ENCODE measurements at regions not wholly inside any gene's neighbourhood (a gene's known extent, or its start where the extent isn't known, plus 50 kb on each side); places are given as distances from the start of the nearest gene placed in this dataset.

DNA sequence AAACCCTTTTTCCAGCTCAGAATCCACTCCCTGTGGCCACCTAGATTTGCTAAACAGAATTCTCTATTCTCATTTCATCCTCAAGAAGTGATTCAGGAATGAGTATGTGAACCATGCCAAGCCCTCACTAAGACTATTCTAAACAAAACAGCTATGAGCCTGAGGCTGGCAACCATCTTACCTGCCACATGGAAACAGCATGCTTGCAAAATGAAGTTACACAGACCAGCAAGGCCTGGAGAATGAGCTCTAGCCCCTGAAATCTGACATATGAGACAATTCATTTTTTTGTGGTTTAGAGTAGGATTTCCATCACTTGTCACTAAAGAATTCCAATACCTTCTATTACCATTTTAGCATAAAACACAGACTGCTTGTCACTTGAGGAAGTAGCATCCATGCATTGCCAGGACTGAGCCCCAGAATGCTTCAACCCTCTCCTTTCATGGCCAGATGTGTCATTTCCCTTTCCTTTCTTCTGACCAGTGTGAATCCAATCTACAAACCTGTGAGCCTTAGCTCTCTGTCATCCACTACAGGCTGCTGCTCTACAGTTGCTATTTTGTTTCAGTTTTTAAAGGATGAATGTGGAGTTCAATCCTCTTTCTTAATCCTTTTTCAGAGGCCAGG, 744.3 kb upstream of the ACVR2A start:
- TF ChIP-seq, protein P1, sequence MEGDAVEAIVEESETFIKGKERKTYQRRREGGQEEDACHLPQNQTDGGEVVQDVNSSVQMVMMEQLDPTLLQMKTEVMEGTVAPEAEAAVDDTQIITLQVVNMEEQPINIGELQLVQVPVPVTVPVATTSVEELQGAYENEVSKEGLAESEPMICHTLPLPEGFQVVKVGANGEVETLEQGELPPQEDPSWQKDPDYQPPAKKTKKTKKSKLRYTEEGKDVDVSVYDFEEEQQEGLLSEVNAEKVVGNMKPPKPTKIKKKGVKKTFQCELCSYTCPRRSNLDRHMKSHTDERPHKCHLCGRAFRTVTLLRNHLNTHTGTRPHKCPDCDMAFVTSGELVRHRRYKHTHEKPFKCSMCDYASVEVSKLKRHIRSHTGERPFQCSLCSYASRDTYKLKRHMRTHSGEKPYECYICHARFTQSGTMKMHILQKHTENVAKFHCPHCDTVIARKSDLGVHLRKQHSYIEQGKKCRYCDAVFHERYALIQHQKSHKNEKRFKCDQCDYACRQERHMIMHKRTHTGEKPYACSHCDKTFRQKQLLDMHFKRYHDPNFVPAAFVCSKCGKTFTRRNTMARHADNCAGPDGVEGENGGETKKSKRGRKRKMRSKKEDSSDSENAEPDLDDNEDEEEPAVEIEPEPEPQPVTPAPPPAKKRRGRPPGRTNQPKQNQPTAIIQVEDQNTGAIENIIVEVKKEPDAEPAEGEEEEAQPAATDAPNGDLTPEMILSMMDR (IDR thresholded peaks at IDR 0.05), result no peak
- no peak for TF ChIP-seq POLR2AphosphoS5 (IDR thresholded peaks at IDR 0.05)

Measured in suprapubic skin (tissue), 3 donors.